Cardiac muscle cell (in vitro differentiated cells and primary cell): ENCODE measurements at regions not wholly inside any gene's neighbourhood (a gene's known extent, or its start where the extent isn't known, plus 50 kb on each side); places are given as distances from the start of the nearest gene placed in this dataset.
A peak's percentile ranks its signal among the peaks of the same experiment; 100 is the strongest.

Experiments used
- DNase-seq, 2 donors: peaks; one replicate each; pipeline versions ENCODE4 v3.0.0 to v3.0.0-alpha.2; 2010 to 2017; ENCODE audit warnings: low read depth in 1 of 2, low spot score in 1 of 2
- H3K27ac ChIP-seq: fragments of 200-600 bp; sonication (generic); 2 replicates; pipeline ENCODE4 v1.5.1; 2016
- H3K27me3 ChIP-seq: fragments of 200-600 bp; sonication (generic); 2 replicates; pipeline ENCODE4 v1.6.0; 2016; ENCODE audit warnings: control low read depth
- H3K36me3 ChIP-seq: fragments of 200-600 bp; sonication (generic); 2 replicates; pipeline ENCODE4 v1.5.1; 2016; ENCODE audit warnings: control low read depth
- H3K4me1 ChIP-seq: fragments of 200-600 bp; sonication (generic); 2 replicates; pipeline ENCODE4 v1.8.1; 2017; ENCODE audit warnings: low read depth, mild to moderate bottlenecking, mixed run types
- H3K4me3 ChIP-seq: fragments of 200-600 bp; sonication (generic); 2 replicates; pipeline ENCODE4 v1.5.1; 2016; ENCODE audit warnings: mild to moderate bottlenecking
- H3K9me3 ChIP-seq: fragments of 200-600 bp; sonication (generic); 2 replicates; pipeline ENCODE4 v1.5.1; 2017; ENCODE audit warnings: low read depth, mild to moderate bottlenecking, control low read depth
- TF ChIP-seq, protein P1 (sequence below): IDR thresholded peaks from 2 replicates; pipeline ENCODE4 v1.5.1; 2012; ENCODE audit warnings: low read depth, mild to moderate bottlenecking, low read length

DNA sequence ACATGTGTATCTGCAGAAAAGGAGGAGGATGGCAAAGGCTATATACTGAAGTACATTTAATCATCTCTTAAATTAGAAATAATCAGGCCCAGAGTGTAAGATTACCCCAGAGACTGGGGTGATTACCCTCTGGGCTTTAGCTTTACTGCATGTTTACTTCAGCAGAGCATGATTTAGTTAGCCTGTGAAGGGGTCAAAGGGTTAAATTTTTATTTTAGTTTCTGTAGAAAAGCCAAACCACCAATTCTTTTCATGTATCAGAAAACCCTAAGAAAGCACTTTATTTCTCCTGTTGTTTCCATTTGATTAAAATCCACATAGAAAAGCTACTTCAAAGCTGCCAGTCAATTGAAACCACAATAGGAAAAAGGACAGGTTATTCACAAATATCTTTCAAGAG, 101.5 kb upstream of the LSM8 start:
- Histone ChIP-seq H3K9me3 (no peaks in the 10 kb centered on the region), H3K4me1 (no peaks in the 10 kb centered on the region), H3K4me3 (no peak overlapping the region), H3K36me3 (no peaks in the 10 kb centered on the region), H3K27ac (no peak overlapping the region), H3K27me3 (no peaks in the 10 kb centered on the region)
- TF ChIP-seq, protein P1, sequence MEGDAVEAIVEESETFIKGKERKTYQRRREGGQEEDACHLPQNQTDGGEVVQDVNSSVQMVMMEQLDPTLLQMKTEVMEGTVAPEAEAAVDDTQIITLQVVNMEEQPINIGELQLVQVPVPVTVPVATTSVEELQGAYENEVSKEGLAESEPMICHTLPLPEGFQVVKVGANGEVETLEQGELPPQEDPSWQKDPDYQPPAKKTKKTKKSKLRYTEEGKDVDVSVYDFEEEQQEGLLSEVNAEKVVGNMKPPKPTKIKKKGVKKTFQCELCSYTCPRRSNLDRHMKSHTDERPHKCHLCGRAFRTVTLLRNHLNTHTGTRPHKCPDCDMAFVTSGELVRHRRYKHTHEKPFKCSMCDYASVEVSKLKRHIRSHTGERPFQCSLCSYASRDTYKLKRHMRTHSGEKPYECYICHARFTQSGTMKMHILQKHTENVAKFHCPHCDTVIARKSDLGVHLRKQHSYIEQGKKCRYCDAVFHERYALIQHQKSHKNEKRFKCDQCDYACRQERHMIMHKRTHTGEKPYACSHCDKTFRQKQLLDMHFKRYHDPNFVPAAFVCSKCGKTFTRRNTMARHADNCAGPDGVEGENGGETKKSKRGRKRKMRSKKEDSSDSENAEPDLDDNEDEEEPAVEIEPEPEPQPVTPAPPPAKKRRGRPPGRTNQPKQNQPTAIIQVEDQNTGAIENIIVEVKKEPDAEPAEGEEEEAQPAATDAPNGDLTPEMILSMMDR: no peak
- no peak for DNase-seq

DNA sequence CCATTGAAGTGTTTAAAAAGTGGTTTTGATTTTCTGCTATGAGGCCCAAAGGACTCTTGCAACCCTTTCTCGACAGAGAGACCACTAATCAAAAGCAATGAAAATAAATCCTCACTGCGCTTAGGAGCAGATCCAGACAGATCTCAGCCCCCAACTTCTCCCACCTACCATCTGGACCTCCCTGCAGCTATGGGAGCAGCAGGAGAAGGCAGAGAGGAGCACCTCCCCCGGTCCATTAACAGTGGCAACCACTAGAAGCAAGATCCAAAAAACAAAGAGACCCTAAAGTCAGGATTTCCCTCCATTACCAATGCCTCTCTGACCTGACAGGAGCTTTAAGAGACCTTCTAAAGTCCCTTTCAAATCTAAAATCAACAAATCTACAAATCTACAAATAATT, 99.0 kb upstream of the LSM8 start:
- no peak for DNase-seq
- Histone ChIP-seq H3K36me3 (no peaks in the 10 kb centered on the region), H3K27me3 (no peaks in the 10 kb centered on the region), H3K9me3 (no peaks in the 10 kb centered on the region), H3K4me3 (no peak overlapping the region), H3K27ac (no peak overlapping the region), H3K4me1 (no peaks in the 10 kb centered on the region)
- TF ChIP-seq, protein P1: no peak

DNA sequence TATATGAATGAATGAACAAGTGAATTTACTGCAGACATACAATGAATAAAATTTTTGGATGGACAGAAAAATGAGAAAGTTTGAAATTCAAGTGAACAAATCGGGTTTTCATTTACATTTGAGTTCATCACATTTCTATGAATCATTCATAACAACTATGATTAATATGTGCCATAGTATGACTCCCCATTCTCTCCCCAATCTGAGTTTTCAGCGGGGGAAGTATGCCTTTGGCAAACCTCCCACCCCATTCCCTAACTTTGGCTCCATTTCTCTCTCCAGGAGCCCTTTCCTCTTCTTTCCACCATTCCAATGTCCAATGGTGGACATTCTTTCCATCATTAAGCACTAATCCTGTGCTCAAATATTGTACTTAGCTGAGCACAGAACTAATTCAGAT, 96.8 kb upstream of the LSM8 start:
- H3K4me3 ChIP-seq: no peak overlapping the region

DNA sequence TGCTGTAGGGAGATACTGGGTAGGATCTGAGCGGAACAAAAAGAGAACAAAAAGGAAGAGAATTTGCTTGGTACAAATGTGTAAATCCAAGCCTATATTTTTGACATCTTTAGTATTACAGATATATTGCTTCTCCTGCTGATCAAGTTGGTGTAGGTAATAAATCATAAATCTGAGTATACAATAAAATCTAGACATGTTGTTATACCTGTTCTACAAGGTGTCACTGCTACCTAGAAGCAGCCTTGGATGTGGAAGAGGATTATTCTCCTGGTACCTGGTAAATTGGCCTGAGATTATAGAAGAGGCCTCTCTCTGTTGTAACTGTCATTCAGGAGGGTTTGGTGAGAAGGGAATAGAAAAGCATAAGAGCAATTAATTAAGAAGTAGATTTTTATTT, 89.9 kb upstream of the LSM8 start:
- no peaks in the 10 kb centered on the region for H3K27me3 ChIP-seq
- no peak for DNase-seq
- H3K27ac ChIP-seq: no peak overlapping the region
- H3K9me3 ChIP-seq: no peaks in the 10 kb centered on the region
- H3K4me1 ChIP-seq: no peaks in the 10 kb centered on the region
- TF ChIP-seq, protein P1: no peak
- H3K36me3 ChIP-seq: no peaks in the 10 kb centered on the region
- H3K4me3 ChIP-seq: no peak overlapping the region

More for the DNA sequence above, 96.8 kb upstream of the LSM8 start:
- no peaks in the 10 kb centered on the region for H3K27me3 ChIP-seq
- no peak overlapping the region for H3K27ac ChIP-seq
- DNase-seq: no peak
- H3K4me1 ChIP-seq: no peaks in the 10 kb centered on the region
- H3K9me3 ChIP-seq: no peaks in the 10 kb centered on the region
- TF ChIP-seq, protein P1: no peak
- H3K36me3 ChIP-seq: no peaks in the 10 kb centered on the region

DNA sequence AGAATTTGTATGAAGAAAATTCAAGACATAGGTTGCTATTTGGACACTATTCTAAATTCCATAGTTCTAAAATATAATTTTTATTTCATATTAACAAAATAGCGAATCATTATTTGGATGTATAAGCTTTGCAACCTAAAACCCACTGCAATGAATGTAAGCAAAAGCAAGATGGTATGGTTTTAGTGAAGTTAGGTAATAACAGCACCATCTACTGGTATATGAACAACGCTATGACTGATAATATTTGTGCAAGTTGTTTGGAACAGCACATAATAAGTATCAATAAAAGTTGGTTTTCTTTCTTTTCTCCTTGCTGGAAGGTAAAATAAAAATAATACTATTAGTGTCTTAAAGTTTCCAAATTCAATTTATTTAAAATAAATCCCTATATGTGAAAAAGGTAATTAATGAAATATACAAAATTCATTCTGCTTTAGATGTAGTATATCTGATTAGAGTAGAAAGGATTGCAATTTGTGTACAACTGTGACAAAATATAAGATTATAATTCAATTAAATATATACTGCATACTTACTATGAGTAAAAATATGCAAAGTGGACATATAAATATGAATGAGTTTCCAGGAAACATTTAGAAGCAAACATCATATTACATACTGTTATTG, 79.0 kb upstream of the LSM8 start:
- Histone ChIP-seq H3K36me3 (no peaks in the 10 kb centered on the region), H3K9me3 (no peaks in the 10 kb centered on the region), H3K27me3 (no peaks in the 10 kb centered on the region), H3K4me3 (no peak overlapping the region), H3K4me1 (peaks cover 3% of the 10 kb centered on the region), H3K27ac (no peak overlapping the region)
- peak; percentile 14 to 27 for DNase-seq
- TF ChIP-seq, protein P1: peak; percentile 35
